ENCODE measurements at regions not wholly inside any gene's neighbourhood (a gene's known extent, or its start where the extent isn't known, plus 50 kb on each side); places are given as distances from the start of the nearest gene placed in this dataset.
"Not testable (repeated sequence)": the region's sequence is repeated elsewhere in the genome, so short reads cannot be mapped to it uniquely, and the experiment has no call there.

- DNase-seq = no peak
These were observed 289.5 kb upstream of the PFKP start for GRCh38 chr10:2777666-2778355.

DNA sequence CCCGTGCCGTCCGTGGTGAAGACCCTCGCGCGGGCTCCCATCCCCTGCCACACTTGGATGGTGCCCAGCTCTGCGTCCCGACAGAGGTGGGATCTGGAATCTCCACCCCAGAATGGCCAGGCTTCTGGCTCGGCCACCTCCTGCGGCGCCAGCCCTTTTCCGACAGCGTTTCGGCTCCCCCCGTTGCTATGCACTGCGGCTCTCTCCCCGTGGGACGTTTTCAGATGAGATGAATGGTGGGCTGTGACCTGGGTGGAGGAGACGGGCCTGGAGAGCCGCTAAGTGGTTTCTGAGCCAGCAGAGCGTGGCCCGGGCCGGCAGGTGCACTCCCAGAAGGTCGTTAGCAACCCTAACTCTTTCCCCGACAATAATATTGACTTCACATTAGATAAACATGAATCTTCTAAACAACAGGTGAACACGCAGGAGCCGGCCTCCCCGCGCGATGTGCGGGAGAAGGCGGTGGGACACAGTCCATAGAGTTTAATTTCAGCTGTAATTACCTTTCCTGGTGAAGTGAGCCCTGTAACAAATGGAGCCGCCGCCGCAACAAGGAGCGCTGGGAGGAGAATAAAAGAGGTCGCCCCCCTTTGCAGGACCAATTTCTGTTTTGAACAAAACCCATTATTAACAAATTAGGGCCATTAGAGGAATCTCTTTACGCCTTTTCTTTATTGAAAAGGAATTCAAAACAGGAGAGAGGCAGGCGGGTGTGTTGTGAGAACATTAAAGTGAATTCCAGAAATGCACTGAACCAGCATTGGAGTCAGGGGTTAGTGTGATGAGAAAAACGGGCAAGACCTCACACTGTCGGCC is 294.3 kb upstream of the PFKP start:
- no peak for DNase-seq

GRCh38 chr10:2772135-2772534 is 295.2 kb upstream of the PFKP start:
- DNase-seq = no peak

GRCh38 chr10:2767293-2767692 is 300.1 kb upstream of the PFKP start:
- DNase-seq = not testable (repeated sequence)

- DNase-seq = no peak
These were observed 305.4 kb upstream of the PFKP start for GRCh38 chr10:2761971-2762370.

- no peak for DNase-seq
These were observed 306.0 kb upstream of the PFKP start for GRCh38 chr10:2761311-2761710.

GRCh38 chr10:2760736-2761135 is 306.6 kb upstream of the PFKP start:
- DNase-seq = no peak

DNA sequence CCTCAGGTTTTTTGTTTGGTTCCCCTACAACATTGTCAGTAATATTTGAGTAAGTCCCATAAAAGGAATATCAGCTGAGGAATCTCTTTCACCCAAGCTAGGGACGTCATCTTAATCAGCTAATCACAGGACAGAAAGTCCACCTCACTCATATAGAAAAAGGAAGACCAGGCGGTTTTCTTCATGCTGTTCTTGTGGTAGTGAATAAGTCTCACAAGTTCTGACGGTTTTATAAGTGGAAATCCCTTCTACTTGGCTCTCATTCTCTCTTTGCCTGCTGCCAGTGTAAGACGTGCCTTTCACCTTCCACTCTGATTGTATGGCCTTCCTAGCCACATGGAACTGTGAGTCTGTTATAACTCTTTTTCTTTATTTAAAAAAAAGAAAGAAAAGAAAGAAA is 308.1 kb upstream of the PFKP start:
- no peak for DNase-seq

DNA sequence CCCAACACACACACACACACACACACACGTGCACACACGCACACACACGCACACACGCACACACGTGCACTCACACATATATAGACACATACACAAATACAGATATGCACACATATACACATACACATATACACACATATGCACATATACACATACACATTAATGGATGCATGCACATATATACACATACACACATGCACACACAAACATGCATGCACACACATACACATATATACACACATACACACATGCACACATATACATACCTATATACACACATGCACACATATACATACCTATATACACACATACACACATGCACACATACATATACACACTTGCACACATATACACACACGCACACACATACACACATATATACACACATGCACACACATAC is 312.4 kb upstream of the PFKP start:
- no peak for DNase-seq

DNA sequence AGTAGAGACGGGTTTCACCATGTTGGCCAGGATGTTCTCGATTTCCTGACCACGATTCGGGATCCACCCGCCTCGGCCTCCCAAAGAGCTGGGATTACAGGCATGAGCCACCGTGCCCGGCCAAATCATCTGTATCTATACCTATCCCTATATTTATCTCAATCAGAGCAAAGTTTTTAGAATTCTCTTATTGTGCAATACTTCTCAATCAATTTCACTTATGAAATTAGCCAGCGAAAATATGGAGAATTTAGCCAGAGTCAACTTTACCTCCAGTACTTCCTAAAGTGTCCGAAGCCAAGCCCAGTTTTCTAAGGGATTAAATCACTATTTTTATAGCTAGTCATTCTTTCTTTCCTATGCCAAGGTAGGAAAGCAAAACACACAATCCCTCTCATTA is 319.1 kb upstream of the PFKP start:
- no peak for DNase-seq

DNA sequence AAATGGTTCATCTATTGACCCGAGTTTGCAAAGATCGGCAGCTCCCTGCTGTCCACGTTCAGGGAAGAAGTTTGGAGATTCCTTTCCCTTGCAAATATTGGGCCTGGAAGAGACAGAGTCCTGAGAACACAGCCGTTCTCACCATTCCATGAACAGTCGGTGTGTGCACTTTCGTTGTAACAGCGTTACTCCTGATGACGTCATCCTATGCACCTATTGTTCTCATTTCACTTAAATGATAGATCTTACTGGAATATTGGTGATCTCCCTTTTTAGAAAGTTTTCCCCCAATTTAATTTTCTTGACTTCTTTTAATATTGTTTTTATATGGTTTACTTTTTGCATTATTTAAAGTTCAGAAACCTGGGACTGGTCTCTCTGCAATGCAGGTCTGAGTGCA is 320.7 kb upstream of the PFKP start:
- DNase-seq = no peak

- no peak for DNase-seq
These were observed 321.7 kb upstream of the PFKP start for GRCh38 chr10:2745666-2746065.

DNA sequence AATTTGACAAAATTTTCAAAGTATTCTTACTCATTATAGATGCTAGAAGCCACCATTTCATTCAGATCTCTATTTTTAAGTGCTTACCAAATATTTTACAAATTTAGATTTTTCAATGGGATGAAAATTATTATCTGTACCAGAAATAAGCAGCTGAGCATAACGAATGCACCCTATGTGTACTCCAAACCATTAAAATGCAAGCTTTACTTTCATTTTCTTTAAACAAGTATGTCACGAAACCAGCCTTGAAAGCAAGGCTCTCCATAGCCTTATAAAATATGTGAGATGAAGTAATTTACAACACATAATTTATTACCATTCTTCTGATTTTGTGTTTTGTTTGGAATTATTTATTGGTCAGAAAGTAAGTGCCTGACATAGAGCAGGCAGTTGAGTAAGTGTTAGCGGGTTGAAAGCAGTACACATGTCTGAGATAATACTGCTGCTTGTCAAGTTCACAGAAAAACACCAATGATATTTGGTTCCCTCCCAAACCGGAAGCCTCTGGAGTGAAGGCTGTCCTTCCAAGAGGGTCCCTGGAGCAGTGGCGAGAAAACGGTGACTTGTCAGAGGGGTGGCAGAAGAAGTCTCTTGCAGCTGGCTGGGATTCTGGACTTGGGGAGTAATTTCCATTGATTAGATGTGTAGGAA is 322.7 kb upstream of the PFKP start:
- DNase-seq = no peak

DNA sequence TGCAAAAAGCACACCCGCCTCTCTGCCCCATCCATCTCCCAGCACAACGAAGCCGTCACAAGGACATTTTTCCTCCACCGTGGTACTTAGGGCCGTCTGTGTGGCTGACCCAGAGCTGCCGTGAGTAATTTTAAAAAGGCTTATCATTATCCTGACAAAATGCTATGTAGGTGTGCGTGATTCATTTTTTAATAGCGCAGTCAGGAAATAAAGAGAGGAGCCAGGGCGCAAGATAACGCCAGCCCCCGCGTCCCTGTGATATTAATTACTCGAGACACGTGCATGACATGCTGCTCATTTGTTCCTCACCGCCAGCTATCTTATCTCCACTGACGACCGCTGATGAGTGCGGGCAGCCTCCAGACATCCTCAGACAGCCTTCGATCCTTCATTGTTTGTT is 332.7 kb upstream of the PFKP start:
- DNase-seq = no peak

- DNase-seq = no peak
These were observed 333.9 kb upstream of the PFKP start for GRCh38 chr10:2733278-2733963.

DNA sequence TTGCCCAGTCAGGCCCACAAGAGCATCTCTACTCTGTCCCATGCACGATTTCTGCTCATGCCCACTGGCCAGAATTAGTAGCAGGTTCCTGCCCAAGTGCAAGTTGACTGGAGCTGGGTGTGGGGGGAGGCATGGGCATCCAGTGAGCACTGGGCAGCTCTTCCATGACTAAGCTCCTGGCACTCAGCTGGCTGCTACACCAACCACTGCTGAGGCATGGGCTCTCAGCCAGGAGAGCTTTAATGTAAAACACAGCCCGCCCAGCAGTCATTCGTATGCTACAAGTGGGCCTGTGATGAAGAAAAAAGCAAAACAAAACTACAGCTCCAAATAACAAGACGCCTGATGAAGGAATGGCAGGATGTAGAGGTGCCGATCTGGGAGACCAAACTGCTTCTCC is 335.4 kb upstream of the PFKP start:
- no peak for DNase-seq

GRCh38 chr10:2729197-2729596 is 338.2 kb upstream of the PFKP start:
- DNase-seq = no peak

DNA sequence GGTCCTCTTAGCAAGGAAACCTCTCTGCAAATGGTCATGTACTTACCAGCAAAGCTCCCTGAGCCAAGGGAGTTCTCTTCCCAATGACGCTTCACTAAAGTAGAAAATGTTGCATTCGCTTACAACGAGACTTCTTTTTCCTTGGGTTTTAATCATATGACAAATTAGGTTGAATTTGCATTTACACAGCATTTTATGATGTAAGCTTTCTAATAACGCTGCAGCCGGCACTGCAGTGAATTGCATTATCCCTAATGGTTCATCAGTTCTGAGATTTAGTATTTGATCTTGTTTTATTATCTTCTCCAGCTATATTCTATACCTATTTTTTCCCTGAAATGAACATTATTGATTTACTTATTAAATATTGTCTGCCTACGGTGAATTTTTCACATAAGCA is 339.3 kb upstream of the PFKP start:
- no peak for DNase-seq

GRCh38 chr10:2716596-2716995 is 350.8 kb upstream of the PFKP start:
- DNase-seq = no peak

DNA sequence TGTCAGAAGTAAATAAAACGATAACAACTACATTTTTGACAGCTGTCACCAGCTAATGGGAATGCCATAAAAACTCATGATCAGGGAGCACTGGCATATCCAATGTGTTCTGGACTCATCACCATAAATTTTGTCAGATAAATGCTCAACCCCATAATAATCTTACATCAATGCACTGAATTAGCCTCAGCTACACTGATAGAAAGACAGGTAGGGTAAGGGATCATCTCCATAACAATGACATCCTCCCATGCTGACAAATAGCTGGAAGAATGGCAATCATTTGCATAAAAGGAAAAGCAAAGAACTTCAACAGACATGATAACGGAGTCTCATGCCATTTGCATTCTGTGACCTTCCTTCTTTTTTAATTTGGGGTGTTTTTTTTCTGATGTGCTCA is 352.8 kb upstream of the PFKP start:
- no peak for DNase-seq

- no peak for DNase-seq
These were observed 363.4 kb upstream of the PFKP start for GRCh38 chr10:2703953-2704352.

DNA sequence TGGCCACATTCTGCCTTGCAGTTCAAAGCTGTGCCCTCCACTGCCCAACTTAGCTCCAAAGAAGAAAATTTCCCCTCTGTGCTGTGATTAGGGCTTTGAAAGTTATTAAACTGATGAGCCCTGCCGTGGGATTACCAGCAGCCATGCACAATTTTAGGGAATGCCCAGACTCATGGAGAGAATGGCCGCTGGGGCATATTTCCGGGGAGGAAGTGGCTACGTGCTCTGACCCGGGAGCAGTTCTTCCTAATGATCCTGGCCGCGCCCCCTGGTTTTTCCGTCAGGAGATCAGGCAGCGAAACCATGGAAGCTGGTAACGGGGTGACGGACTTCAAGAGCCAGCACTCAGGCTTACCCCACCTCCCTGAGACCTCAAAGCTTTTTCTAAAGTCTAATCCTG is 365.5 kb upstream of the PFKP start:
- no peak for DNase-seq

GRCh38 chr10:2700626-2701305 is 366.6 kb upstream of the PFKP start:
- DNase-seq = no peak

Data from SHP77 (cell line).